ENCODE measurements at regions not wholly inside any gene's neighbourhood (a gene's known extent, or its start where the extent isn't known, plus 50 kb on each side); places are given as distances from the start of the nearest gene placed in this dataset.
A peak's percentile ranks its signal among the peaks of the same experiment; 100 is the strongest.

DNA sequence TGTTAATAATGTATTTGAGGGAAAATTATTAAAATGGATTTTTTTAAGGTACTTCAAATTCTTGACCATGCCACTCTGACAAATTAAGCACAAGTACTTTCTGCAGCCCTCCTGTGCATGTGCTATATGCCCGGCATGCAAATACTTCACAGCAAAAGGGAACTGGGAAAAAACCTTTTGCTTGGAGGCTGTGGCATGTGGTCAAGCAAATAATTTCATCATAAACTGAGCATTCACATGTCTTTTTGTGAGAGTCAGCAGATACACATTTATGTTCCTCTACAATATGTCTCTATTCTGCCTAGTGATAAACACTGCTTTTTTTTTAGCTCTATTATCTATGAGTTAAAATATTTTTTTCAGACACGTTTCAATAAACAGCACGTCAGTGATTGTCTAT is 53.7 kb upstream of the SEMA3A start:
- no peak overlapping the region for H3K9ac ChIP-seq (ENCODE audit: low read depth, low read length, poor library complexity)
- H3K4me2 ChIP-seq (ENCODE audit: insufficient read depth, low read length, poor library complexity, severe bottlenecking) = no peak overlapping the region
- no peak overlapping the region for H4K91ac ChIP-seq (ENCODE audit: low read depth, low read length, poor library complexity)
- no peak overlapping the region for H3K23ac ChIP-seq (ENCODE audit: low read depth, low read length, poor library complexity)
- H2AK5ac ChIP-seq (ENCODE audit: low read depth, low read length) = no peak overlapping the region
- H3K4me3 ChIP-seq (ENCODE audit: low read length in 2 of 2) = no peak overlapping the region
- no peak for DNase-seq (ENCODE audit: low spot score)
- peaks cover 8 to 15% of the 10 kb centered on the region in 2 donors for H3K4me1 ChIP-seq (ENCODE audit: control insufficient read depth in 2 of 2, insufficient read depth in 1 of 2, low read depth in 1 of 2, low read length in 2 of 2)
- H3K14ac ChIP-seq (ENCODE audit: low read length) = no peak overlapping the region
- H4K8ac ChIP-seq (ENCODE audit: low read depth, low read length) = no peak overlapping the region
- no peak overlapping the region for H3K27ac ChIP-seq (replicated peaks; ENCODE audit: low read length)
- H3K27me3 ChIP-seq (ENCODE audit: control insufficient read depth in 3 of 3, insufficient read depth in 3 of 3, low read depth in 1 of 3, low read length in 3 of 3) = no peaks in the 10 kb centered on the region
- no peak overlapping the region for H2AFZ ChIP-seq (ENCODE audit: low read length)
- no peak overlapping the region for H2BK12ac ChIP-seq (ENCODE audit: low read length)
- H3K79me1 ChIP-seq (ENCODE audit: low read depth, low read length) = no peaks in the 10 kb centered on the region
- H3K18ac ChIP-seq (ENCODE audit: low read length) = no peak overlapping the region
- no peak overlapping the region for H3K4ac ChIP-seq (ENCODE audit: low read length)
- H2BK120ac ChIP-seq (ENCODE audit: low read depth, low read length) = no peak overlapping the region
- H2BK5ac ChIP-seq (ENCODE audit: low read length) = no peak overlapping the region
- no peak overlapping the region for H2BK15ac ChIP-seq (ENCODE audit: low read length)
- H3K36me3 ChIP-seq (replicated peaks in 1 of 2; ENCODE audit: control insufficient read depth in 2 of 2, insufficient read depth in 2 of 2, low read length in 2 of 2) = no peaks in the 10 kb centered on the region
- no CpG with 5 or more reads among the region's 3 CpGs for WGBS, 2 donors (ENCODE audit: extremely low coverage in 2 of 2, insufficient read length in 2 of 2, insufficient replicate concordance in 1 of 2)
- peaks cover 5 to 14% of the 10 kb centered on the region in 2 donors for H3K9me3 ChIP-seq (replicated peaks in 1 of 2; ENCODE audit: control insufficient read depth in 2 of 2, insufficient read depth in 1 of 2, low read depth in 1 of 2, low read length in 2 of 2)

DNA sequence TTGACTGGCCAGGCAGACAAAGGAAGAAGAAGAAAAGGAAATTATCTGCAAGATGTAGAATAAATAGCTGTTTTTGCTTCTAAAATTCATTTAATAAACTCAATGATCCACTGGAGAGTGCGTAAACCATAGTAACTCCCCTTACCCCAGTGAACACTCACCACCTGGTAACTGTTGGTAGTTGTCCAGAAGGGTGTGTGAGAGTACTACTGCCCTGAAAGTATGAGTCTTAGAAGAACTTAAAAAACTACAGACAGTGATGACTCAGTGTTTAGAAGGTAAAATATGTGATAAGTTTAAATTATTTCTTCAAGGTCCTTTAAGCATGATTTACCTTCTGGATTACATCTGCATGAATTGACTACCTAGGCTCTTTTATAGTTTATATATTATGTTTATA is 53.0 kb upstream of the SEMA3A start:
- no peaks in the 10 kb centered on the region for H3K36me3 ChIP-seq (replicated peaks in 1 of 2; ENCODE audit: control insufficient read depth in 2 of 2, insufficient read depth in 2 of 2, low read length in 2 of 2)
- H3K27me3 ChIP-seq (ENCODE audit: control insufficient read depth in 3 of 3, insufficient read depth in 3 of 3, low read depth in 1 of 3, low read length in 3 of 3) = no peaks in the 10 kb centered on the region
- H2BK120ac ChIP-seq (ENCODE audit: low read depth, low read length) = no peak overlapping the region
- WGBS, 2 donors (ENCODE audit: extremely low coverage in 2 of 2, insufficient read length in 2 of 2, insufficient replicate concordance in 1 of 2) = no CpG with 5 or more reads among the region's 1 CpG
- no peak for DNase-seq (ENCODE audit: low spot score)
- no peak overlapping the region for H3K14ac ChIP-seq (ENCODE audit: low read length)
- peaks cover 5 to 14% of the 10 kb centered on the region in 2 donors for H3K9me3 ChIP-seq (replicated peaks in 1 of 2; ENCODE audit: control insufficient read depth in 2 of 2, insufficient read depth in 1 of 2, low read depth in 1 of 2, low read length in 2 of 2)
- no peak overlapping the region for H4K91ac ChIP-seq (ENCODE audit: low read depth, low read length, poor library complexity)
- no peak overlapping the region for H2BK5ac ChIP-seq (ENCODE audit: low read length)
- H3K79me1 ChIP-seq (ENCODE audit: low read depth, low read length) = no peaks in the 10 kb centered on the region
- H3K4me3 ChIP-seq (ENCODE audit: low read length in 2 of 2) = no peak overlapping the region
- no peak overlapping the region for H3K4ac ChIP-seq (ENCODE audit: low read length)
- H3K18ac ChIP-seq (ENCODE audit: low read length) = no peak overlapping the region
- no peak overlapping the region for H2AK5ac ChIP-seq (ENCODE audit: low read depth, low read length)
- H2BK12ac ChIP-seq (ENCODE audit: low read length) = no peak overlapping the region
- peaks cover 8 to 15% of the 10 kb centered on the region in 2 donors for H3K4me1 ChIP-seq (ENCODE audit: control insufficient read depth in 2 of 2, insufficient read depth in 1 of 2, low read depth in 1 of 2, low read length in 2 of 2)
- H4K8ac ChIP-seq (ENCODE audit: low read depth, low read length) = no peak overlapping the region
- no peak overlapping the region for H3K27ac ChIP-seq (replicated peaks; ENCODE audit: low read length)
- no peak overlapping the region for H2AFZ ChIP-seq (ENCODE audit: low read length)
- H3K4me2 ChIP-seq (ENCODE audit: insufficient read depth, low read length, poor library complexity, severe bottlenecking) = no peak overlapping the region
- no peak overlapping the region for H3K23ac ChIP-seq (ENCODE audit: low read depth, low read length, poor library complexity)
- no peak overlapping the region for H3K9ac ChIP-seq (ENCODE audit: low read depth, low read length, poor library complexity)
- H2BK15ac ChIP-seq (ENCODE audit: low read length) = no peak overlapping the region

DNA sequence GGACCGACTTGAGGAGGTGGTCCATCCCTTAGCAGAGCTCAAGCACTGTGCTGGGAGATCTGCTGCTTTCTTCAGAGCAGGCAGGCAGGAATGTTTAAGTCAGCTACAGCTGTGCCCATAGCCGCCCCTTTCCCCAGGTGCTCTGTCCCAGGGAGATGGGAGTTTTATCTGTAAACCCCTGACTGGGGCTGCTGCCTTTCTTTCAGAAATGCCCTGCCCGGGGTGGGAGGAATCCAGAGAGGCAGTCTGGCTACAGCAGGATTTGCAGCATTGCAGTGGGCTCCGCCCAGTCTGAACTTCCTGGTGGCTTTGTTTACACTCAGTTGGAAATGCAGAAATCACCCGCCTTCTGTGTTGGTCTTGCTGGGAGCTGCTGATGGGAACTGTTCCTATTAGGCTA is 51.2 kb upstream of the SEMA3A start:
- Histone ChIP-seq H3K4me3 (ENCODE audit: low read length in 2 of 2) (no peak overlapping the region), H2BK120ac (ENCODE audit: low read depth, low read length) (no peak overlapping the region), H4K8ac (ENCODE audit: low read depth, low read length) (no peak overlapping the region), H3K4me2 (ENCODE audit: insufficient read depth, low read length, poor library complexity, severe bottlenecking) (no peak overlapping the region), H3K18ac (ENCODE audit: low read length) (no peak overlapping the region), H3K27ac (replicated peaks; ENCODE audit: low read length) (no peak overlapping the region), H2AFZ (ENCODE audit: low read length) (peak overlapping the region; percentile 23), H2AK5ac (ENCODE audit: low read depth, low read length) (no peak overlapping the region), H3K14ac (ENCODE audit: low read length) (no peak overlapping the region), H3K9me3 (replicated peaks in 1 of 2; ENCODE audit: control insufficient read depth in 2 of 2, insufficient read depth in 1 of 2, low read depth in 1 of 2, low read length in 2 of 2) (peaks cover 5 to 14% of the 10 kb centered on the region in 2 donors), H2BK15ac (ENCODE audit: low read length) (no peak overlapping the region), H4K91ac (ENCODE audit: low read depth, low read length, poor library complexity) (no peak overlapping the region), H3K9ac (ENCODE audit: low read depth, low read length, poor library complexity) (no peak overlapping the region), H3K4ac (ENCODE audit: low read length) (no peak overlapping the region), H3K27me3 (ENCODE audit: control insufficient read depth in 3 of 3, insufficient read depth in 3 of 3, low read depth in 1 of 3, low read length in 3 of 3) (no peaks in the 10 kb centered on the region), H3K4me1 (ENCODE audit: control insufficient read depth in 2 of 2, insufficient read depth in 1 of 2, low read depth in 1 of 2, low read length in 2 of 2) (peaks cover 2 to 5% of the 10 kb centered on the region in 2 donors), H2BK5ac (ENCODE audit: low read length) (no peak overlapping the region), H3K79me1 (ENCODE audit: low read depth, low read length) (no peaks in the 10 kb centered on the region), H3K23ac (ENCODE audit: low read depth, low read length, poor library complexity) (no peak overlapping the region), H3K36me3 (replicated peaks in 1 of 2; ENCODE audit: control insufficient read depth in 2 of 2, insufficient read depth in 2 of 2, low read length in 2 of 2) (no peaks in the 10 kb centered on the region), H2BK12ac (ENCODE audit: low read length) (no peak overlapping the region)
- no peak for DNase-seq (ENCODE audit: low spot score)
- WGBS, 2 donors (ENCODE audit: extremely low coverage in 2 of 2, insufficient read length in 2 of 2, insufficient replicate concordance in 1 of 2) = no CpG with 5 or more reads among the region's 5 CpGs

Data from neuronal stem cell (in vitro differentiated cells).